ENCODE measurements at regions not wholly inside any gene's neighbourhood (a gene's known extent, or its start where the extent isn't known, plus 50 kb on each side); places are given as distances from the start of the nearest gene placed in this dataset.

- TF ChIP-seq RARB (CRISPR knock-in tag; IDR thresholded peaks at IDR 0.05): no peak
- TF ChIP-seq ZC3H10 (CRISPR knock-in tag; IDR thresholded peaks at IDR 0.05): no peak
- no peak for TF ChIP-seq ZNF8 (CRISPR knock-in tag; IDR thresholded peaks at IDR 0.05)
Measured at GRCh38 chr22:27514601-27515523, 286.7 kb downstream of the MN1 start.
